ENCODE measurements at regions not wholly inside any gene's neighbourhood (a gene's known extent, or its start where the extent isn't known, plus 50 kb on each side); places are given as distances from the start of the nearest gene placed in this dataset.

DNA sequence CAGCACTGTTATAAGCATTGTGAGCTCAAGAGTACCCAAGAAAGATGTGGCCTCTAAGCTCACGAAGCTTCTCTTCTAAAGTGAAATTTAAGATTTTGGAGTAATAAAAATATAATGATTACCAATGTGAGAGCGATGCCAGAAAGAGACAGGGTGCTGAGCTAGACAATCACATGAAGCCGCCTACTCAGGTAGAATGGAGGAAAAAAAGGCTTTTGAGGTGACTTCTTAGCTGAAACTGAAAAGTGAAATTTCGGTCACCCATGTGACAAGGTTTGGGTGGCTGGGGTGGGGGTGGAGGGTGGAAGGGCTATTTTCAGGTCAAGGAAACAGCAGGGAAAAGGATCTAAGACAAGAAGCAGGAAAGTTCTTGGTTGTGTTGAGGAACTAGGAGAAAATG lies 388.2 kb upstream of the WWC1 start:
- no peak for DNase-seq (ENCODE audit: low spot score)
- TF ChIP-seq, protein P1, sequence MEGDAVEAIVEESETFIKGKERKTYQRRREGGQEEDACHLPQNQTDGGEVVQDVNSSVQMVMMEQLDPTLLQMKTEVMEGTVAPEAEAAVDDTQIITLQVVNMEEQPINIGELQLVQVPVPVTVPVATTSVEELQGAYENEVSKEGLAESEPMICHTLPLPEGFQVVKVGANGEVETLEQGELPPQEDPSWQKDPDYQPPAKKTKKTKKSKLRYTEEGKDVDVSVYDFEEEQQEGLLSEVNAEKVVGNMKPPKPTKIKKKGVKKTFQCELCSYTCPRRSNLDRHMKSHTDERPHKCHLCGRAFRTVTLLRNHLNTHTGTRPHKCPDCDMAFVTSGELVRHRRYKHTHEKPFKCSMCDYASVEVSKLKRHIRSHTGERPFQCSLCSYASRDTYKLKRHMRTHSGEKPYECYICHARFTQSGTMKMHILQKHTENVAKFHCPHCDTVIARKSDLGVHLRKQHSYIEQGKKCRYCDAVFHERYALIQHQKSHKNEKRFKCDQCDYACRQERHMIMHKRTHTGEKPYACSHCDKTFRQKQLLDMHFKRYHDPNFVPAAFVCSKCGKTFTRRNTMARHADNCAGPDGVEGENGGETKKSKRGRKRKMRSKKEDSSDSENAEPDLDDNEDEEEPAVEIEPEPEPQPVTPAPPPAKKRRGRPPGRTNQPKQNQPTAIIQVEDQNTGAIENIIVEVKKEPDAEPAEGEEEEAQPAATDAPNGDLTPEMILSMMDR (IDR thresholded peaks at IDR 0.05; ENCODE audit: extremely low read depth, missing control alignments): no peak

DNA sequence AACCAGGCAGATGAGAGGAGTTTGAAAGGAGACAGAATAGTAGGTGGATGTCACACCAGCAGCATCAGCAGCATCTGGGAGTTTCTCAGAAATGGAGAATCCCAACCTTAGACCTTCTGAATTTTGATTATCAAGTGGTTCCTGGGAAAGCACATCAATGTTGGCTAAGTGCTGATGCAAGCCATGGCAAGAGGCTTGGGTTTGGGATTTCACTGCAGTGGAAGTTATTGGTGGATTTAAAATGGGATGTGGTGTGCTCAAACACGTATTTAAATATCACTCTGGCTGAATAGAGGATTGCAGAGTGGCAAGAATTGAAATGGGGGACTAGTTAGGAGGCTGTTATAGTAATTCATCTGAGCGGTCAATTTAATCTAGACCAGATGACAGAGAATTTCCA lies 387.8 kb upstream of the WWC1 start:
- no peak for DNase-seq (ENCODE audit: low spot score)
- TF ChIP-seq, protein P1 (IDR thresholded peaks at IDR 0.05; ENCODE audit: extremely low read depth, missing control alignments): no peak

DNA sequence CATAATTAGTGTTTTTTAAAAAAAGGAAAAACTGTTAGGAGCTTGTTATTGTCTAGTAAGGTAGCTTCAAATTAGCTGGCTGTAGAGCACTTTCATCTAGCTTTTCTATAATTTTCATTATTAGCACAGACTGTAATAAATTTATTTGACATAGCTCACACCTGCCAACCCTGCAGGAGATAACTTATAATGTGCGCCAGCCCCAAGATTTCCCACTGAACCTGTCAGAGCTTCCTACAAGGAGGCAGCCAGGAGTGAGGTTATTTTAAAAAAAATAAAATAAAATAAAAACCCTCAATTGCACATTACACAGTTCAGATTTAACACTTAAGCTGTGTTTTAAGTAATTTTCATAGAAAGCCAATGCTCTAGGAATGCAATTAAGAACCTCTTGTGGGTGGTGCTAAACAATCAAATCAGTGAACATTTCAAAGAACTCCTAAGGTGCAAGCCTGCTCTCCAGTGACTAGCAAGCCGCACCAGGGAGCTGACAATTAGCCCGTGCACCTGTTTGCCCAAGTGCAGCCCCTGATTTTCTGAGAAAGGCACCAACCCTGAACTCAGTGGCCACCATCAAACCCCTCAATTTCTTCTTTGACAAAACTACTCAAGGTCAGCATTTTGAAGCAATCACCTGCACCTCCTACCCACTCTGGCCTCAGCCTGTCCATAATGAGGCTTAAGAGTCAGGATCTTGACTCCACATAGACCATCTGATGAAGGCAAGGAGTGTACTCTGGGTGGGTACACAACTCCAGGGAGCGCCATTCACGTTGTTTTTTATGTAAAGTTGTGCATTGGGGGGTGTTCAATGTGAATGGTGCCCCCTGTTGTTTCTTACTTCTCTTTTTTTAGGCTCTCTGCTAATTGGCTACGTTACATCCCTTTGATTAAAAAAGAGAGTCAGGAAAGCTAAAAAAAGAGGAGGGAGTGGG lies 385.3 kb upstream of the WWC1 start:
- DNase-seq (ENCODE audit: low spot score): no peak
- TF ChIP-seq, protein P1 (IDR thresholded peaks at IDR 0.05; ENCODE audit: extremely low read depth, missing control alignments): no peak

DNA sequence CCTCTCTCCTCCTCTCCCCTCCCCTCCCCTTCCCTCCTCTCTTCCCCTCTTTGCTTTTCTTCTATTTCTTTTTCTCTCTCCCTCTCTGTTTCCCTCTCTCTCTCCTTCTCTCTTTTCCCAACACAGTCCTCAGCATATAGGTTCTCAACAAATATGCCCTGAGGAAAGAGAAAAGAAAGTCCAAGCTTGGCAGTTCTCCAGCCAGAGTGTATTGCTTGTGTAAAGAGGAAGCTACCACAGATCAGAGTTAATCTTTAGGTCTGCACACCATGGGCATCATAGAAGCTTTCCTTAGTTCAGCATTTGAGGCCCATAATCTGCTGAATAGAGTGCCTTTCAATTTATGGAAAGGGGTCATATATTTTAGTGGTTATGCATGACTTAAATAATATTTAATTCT lies 382.8 kb upstream of the WWC1 start:
- TF ChIP-seq, protein P1 (IDR thresholded peaks at IDR 0.05; ENCODE audit: extremely low read depth, missing control alignments): no peak
- no peak for DNase-seq (ENCODE audit: low spot score)

DNA sequence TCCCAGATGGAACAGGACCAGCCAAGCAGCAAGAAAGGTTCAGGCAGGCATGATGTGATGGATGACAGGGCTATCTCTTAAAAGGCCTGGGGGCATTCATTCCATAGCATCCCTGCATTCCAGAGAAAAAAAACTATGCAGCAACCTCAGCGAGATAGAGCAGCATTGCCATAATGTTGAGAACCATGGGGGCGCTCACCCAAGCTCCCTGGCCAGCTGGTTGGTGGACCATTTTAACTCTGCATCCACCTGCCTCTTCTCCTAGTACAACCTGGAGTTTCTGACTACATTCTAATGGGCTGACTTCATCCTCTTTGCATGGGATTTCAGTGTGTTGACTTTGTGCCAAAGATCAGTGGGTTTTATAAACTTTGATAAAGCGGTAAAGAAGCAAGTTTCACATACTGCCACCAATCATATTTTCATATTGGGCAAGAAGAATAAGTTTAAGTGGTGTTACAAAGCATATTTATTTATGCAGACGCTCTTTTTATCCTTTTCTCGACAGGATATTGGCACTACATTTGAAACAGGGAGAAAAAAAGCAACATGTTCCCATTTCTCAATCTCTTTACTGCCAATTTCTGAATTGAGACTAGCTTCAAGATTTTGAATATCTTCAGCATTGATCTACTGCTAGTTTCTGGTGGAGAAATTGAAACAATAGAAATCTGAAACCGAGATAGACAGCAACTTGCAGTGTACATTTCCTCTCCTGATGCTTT lies 378.3 kb upstream of the WWC1 start:
- TF ChIP-seq, protein P1 (IDR thresholded peaks at IDR 0.05; ENCODE audit: extremely low read depth, missing control alignments): no peak
- DNase-seq (ENCODE audit: low spot score): no peak

DNA sequence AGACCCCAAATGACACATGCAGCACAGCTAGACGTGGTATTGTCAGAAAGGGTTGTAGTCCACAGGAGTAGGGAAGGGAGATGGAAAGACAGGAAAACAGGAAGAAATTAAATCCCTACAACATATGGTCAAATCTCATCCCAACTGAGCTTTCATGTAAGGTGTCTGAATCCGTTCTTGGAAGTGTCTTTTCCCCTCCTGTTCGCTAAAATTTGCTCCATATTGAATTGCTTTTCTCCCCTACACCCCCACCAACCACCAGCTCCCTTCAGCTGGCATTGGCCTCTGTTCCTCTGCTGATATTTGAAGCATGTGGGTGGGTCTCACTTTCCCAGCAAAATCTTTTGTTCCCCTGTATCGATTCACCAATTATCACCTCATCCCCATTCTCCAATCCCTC lies 376.2 kb upstream of the WWC1 start:
- TF ChIP-seq, protein P1 (IDR thresholded peaks at IDR 0.05; ENCODE audit: extremely low read depth, missing control alignments): no peak
- no peak for DNase-seq (ENCODE audit: low spot score)

DNA sequence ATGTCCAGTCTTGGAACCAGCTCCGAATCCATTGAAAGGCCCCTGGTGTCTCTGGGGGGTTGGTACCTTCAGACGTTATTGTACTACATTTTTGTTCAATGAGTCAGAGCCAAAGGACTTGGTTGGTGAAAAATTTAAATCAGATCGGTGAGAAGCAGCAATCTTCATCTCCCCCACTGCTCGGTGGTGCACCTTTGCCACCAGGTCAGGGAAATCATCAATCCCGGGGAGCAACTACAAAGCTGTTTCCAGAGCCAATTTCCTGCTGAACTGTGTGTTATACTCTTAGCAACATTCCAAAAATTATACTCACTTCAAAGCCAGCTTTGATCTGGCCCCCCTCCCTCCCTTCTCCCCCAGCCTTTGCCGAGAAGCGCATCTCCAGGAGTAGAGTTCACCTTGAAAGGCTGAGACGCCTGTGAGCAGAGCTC lies 375.2 kb upstream of the WWC1 start:
- TF ChIP-seq, protein P1 (IDR thresholded peaks at IDR 0.05; ENCODE audit: extremely low read depth, missing control alignments): no peak

More for the DNA sequence above, 375.2 kb upstream of the WWC1 start:
- no peak for DNase-seq (ENCODE audit: low spot score)
